Activated T-cell treated with anti-CD3 and anti-CD28 coated beads for 1 hour (primary cell): ENCODE measurements at regions not wholly inside any gene's neighbourhood (a gene's known extent, or its start where the extent isn't known, plus 50 kb on each side); places are given as distances from the start of the nearest gene placed in this dataset.

ENCODE experiments used
- DNase-seq: peaks from one replicate; pipeline ENCODE4 v3.0.0-alpha.2; 2020; ENCODE audit warnings: low read depth

GRCh38 chr11:37755521-37755920, 1157.5 kb upstream of the RAG2 start:
- DNase-seq: no peak

GRCh38 chr11:37748641-37749040, 1150.6 kb upstream of the RAG2 start:
- DNase-seq: no peak

GRCh38 chr11:37747121-37747520, 1149.1 kb upstream of the RAG2 start:
- DNase-seq: no peak

- DNase-seq: no peak
These were observed 1129.3 kb upstream of the RAG2 start for GRCh38 chr11:37727371-37727770.

- no peak for DNase-seq
These were observed 1126.3 kb upstream of the RAG2 start for GRCh38 chr11:37724315-37724714.

- no peak for DNase-seq
These were observed 1123.4 kb upstream of the RAG2 start for GRCh38 chr11:37721485-37721884.

- no peak for DNase-seq
These were observed 1120.5 kb upstream of the RAG2 start for GRCh38 chr11:37718431-37718999.

- DNase-seq: no peak
These were observed 1114.2 kb upstream of the RAG2 start for GRCh38 chr11:37712251-37712650.

- no peak for DNase-seq
These were observed 1112.0 kb upstream of the RAG2 start for GRCh38 chr11:37710031-37710430.

- DNase-seq: no peak
These were observed 1106.8 kb upstream of the RAG2 start for GRCh38 chr11:37704791-37705190.

GRCh38 chr11:37699644-37700043, 1101.6 kb upstream of the RAG2 start:
- DNase-seq: no peak

- DNase-seq: no peak
These were observed 1097.2 kb upstream of the RAG2 start for GRCh38 chr11:37695283-37695682.

GRCh38 chr11:37689951-37690350, 1091.9 kb upstream of the RAG2 start:
- DNase-seq: no peak

- no peak for DNase-seq
These were observed 1090.4 kb upstream of the RAG2 start for GRCh38 chr11:37688456-37688855.

GRCh38 chr11:37687130-37687529, 1089.1 kb upstream of the RAG2 start:
- no peak for DNase-seq

- DNase-seq: no peak
These were observed 1073.3 kb upstream of the RAG2 start for GRCh38 chr11:37671321-37671720.

- DNase-seq: no peak
These were observed 1068.9 kb upstream of the RAG2 start for GRCh38 chr11:37666960-37667359.

- no peak for DNase-seq
These were observed 1059.6 kb upstream of the RAG2 start for GRCh38 chr11:37657645-37658044.

GRCh38 chr11:37647767-37648166, 1049.7 kb upstream of the RAG2 start:
- DNase-seq: no peak

- DNase-seq: no peak
These were observed 1045.9 kb upstream of the RAG2 start for GRCh38 chr11:37643968-37644367.

GRCh38 chr11:37642296-37642695, 1044.3 kb upstream of the RAG2 start:
- no peak for DNase-seq

GRCh38 chr11:37632748-37633147, 1034.7 kb upstream of the RAG2 start:
- DNase-seq: no peak

- DNase-seq: no peak
These were observed 1032.8 kb upstream of the RAG2 start for GRCh38 chr11:37630866-37631265.

GRCh38 chr11:37623778-37624177, 1025.7 kb upstream of the RAG2 start:
- no peak for DNase-seq

GRCh38 chr11:37621662-37622061, 1023.6 kb upstream of the RAG2 start:
- no peak for DNase-seq
